HEK293T (cell line): ENCODE measurements at regions not wholly inside any gene's neighbourhood (a gene's known extent, or its start where the extent isn't known, plus 50 kb on each side); places are given as distances from the start of the nearest gene placed in this dataset.
"Not testable (repeated sequence)": the region's sequence is repeated elsewhere in the genome, so short reads cannot be mapped to it uniquely, and the experiment has no call there.

ENCODE experiments used
- CTCF ChIA-PET: fragments of 350-600 bp; formaldehyde crosslinking; extraction: SDS; loops from one replicate; lab custom pipeline; 2021; ENCODE audit warnings: antibody characterized with exemption, inconsistent platforms; lab: Yijun Ruan, JAX
- POLR2A ChIA-PET: fragments of 350-600 bp; formaldehyde crosslinking; extraction: SDS; loops from one replicate; lab custom pipeline; 2020; ENCODE audit warnings: antibody characterized with exemption, inconsistent platforms; lab: Yijun Ruan, JAX
- DNase-seq: peaks from one replicate; pipeline ENCODE4 v3.0.0; 2012; ENCODE audit warnings: mixed read lengths; ENCODE audit errors: extremely low spot score
- ARNT ChIP-seq: fragments of 450-650 bp; IDR thresholded peaks from 2 replicates; pipeline ENCODE4 v1.6.1; 2017; ENCODE audit warnings: mild to moderate bottlenecking
- BHLHE40 ChIP-seq: fragments of 450-650 bp; IDR thresholded peaks from 2 replicates; pipeline ENCODE4 v1.6.1; 2016; ENCODE audit warnings: mild to moderate bottlenecking, moderate library complexity, borderline replicate concordance
- CTBP1 ChIP-seq: fragments of 450-650 bp; IDR thresholded peaks from 2 replicates; pipeline ENCODE4 v1.6.1; 2016; ENCODE audit warnings: borderline replicate concordance
- ELF4 ChIP-seq: fragments of 450-650 bp; IDR thresholded peaks from 2 replicates; pipeline ENCODE4 v1.6.1; 2017; ENCODE audit warnings: antibody characterized with exemption
- FOXA1 ChIP-seq: fragments of 450-650 bp; IDR thresholded peaks from 2 replicates; pipeline ENCODE4 v1.6.1; 2016; ENCODE audit warnings: mild to moderate bottlenecking
- FOXK2 ChIP-seq: fragments of 450-650 bp; IDR thresholded peaks from 2 replicates; pipeline ENCODE4 v1.6.1; 2016; ENCODE audit warnings: mild to moderate bottlenecking
- FOXM1 ChIP-seq: fragments of 450-650 bp; IDR thresholded peaks from 2 replicates; pipeline ENCODE4 v1.6.1; 2017; ENCODE audit warnings: mild to moderate bottlenecking, borderline replicate concordance
- HDGF ChIP-seq: fragments of 450-650 bp; IDR thresholded peaks from 2 replicates; pipeline ENCODE4 v1.6.1; 2017; ENCODE audit warnings: antibody characterized with exemption, borderline replicate concordance
- L3MBTL2 ChIP-seq: fragments of 450-650 bp; conservative IDR thresholded peaks from 2 replicates; pipeline ENCODE4 v1.6.1; 2016; ENCODE audit warnings: mild to moderate bottlenecking
- LEF1 ChIP-seq: fragments of 450-650 bp; IDR thresholded peaks from 2 replicates; pipeline ENCODE4 v1.6.1; 2017; ENCODE audit warnings: mild to moderate bottlenecking, borderline replicate concordance
- NFRKB ChIP-seq: fragments of 450-650 bp; IDR thresholded peaks from 2 replicates; pipeline ENCODE4 v1.6.1; 2016; ENCODE audit warnings: mild to moderate bottlenecking, moderate library complexity
- SP1 ChIP-seq: fragments of 450-650 bp; IDR thresholded peaks from 2 replicates; pipeline ENCODE4 v1.6.1; 2017
- SUZ12 ChIP-seq: fragments of 450-650 bp; IDR thresholded peaks from 2 replicates; pipeline ENCODE4 v1.6.1; 2016; ENCODE audit warnings: mild to moderate bottlenecking
- TARDBP ChIP-seq: fragments of 450-650 bp; IDR thresholded peaks from 2 replicates; pipeline ENCODE4 v1.6.1; 2016
- ZNF384 ChIP-seq: fragments of 450-650 bp; IDR thresholded peaks from 2 replicates; pipeline ENCODE4 v1.6.1; 2016
- TF ChIP-seq, protein P1 (sequence below): fragments of 450-650 bp; IDR thresholded peaks from 2 replicates; pipeline ENCODE4 v1.6.1; 2016

DNA sequence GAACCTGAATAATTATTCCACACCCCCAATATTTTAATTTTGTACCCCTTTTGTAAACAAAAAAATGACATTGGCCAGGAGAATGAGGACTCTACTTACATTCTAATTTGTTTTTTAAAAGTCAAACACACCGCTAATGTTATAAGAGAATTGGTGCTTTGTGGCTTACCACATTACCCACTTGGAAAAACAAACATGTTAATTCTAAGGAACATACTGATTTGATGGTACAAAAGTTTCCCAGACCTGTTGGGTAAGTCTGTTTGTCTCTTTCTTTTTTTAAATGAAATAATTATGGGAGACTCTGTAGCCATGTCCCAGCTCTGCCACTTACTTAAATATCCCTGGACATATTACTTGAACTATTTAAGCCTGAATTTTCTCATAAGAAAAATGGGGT, 352.5 kb upstream of the C2CD4B start:
- TF ChIP-seq LEF1 = no peak
- no peak for TF ChIP-seq L3MBTL2
- TF ChIP-seq ELF4 = no peak
- TF ChIP-seq SP1 = no peak
- no peak for TF ChIP-seq BHLHE40
- no peak for TF ChIP-seq CTBP1
- TF ChIP-seq SUZ12 = no peak
- no peak for TF ChIP-seq FOXM1
- no peak for TF ChIP-seq TARDBP
- no peak for TF ChIP-seq NFRKB
- TF ChIP-seq ZNF384 = no peak
- TF ChIP-seq, protein P1, sequence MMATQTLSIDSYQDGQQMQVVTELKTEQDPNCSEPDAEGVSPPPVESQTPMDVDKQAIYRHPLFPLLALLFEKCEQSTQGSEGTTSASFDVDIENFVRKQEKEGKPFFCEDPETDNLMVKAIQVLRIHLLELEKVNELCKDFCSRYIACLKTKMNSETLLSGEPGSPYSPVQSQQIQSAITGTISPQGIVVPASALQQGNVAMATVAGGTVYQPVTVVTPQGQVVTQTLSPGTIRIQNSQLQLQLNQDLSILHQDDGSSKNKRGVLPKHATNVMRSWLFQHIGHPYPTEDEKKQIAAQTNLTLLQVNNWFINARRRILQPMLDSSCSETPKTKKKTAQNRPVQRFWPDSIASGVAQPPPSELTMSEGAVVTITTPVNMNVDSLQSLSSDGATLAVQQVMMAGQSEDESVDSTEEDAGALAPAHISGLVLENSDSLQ = no peak
- TF ChIP-seq HDGF = no peak
- TF ChIP-seq ARNT = no peak
- ChIA-PET POLR2A (no interaction called here), CTCF (no interaction called here)
- no peak for DNase-seq

DNA sequence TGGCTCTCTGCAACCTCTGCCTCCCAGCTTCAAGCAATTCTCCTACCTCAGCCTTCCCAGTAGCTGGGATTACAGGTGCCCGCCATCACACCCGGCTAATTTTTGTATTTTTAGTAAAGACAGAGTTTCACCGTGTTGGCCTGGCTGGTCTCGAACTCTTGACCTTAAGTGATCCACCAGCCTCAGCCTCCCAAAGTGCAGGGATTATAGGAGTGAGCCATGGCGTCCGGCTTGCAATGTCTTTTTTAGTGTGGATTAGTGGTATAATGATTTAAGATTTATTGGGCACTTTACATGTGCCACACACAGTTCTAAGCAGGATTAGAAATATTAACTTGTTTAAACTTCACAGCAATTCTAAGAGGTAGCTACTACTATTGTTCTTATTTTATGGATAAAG, 353.6 kb upstream of the C2CD4B start:
- DNase-seq, POLR2A ChIA-PET: not testable (repeated sequence)
- CTCF ChIA-PET = interaction anchor here (0.8 kb wide), 1 partner anchor 9 kb away, joined by 3 read pairs; no protein-coding TSS in a partner anchor

DNA sequence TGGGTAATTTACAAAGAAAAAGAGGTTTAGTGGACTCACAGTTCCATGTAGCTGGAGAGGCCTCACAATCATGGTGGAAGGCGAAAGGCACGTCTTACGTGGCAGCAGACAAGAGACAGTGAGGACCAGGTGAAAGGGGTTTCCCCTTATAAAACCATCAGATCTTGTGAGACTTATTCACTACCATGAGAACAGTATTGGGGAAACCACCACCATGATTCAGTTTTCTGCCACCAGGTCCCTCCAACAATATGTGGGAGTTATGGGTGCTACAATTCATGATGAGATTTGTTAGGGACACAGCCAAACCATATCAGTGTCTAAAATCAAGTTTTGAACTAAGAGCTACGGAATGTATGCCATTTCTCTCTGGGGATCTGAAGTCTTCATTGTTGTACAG, 354.8 kb upstream of the C2CD4B start:
- ChIA-PET CTCF (interaction anchor here (0.6 kb wide), 1 partner anchor 30 kb away, joined by 3 read pairs; no protein-coding TSS in a partner anchor), POLR2A (no interaction called here)
- no peak for DNase-seq
- TF ChIP-seq SP1 (no peak), L3MBTL2 (no peak), FOXK2 (no peak), ZNF384 (no peak), LEF1 (no peak), CTBP1 (no peak), FOXA1 (no peak), BHLHE40 (no peak), NFRKB (no peak), FOXM1 (no peak), ARNT (no peak)

DNA sequence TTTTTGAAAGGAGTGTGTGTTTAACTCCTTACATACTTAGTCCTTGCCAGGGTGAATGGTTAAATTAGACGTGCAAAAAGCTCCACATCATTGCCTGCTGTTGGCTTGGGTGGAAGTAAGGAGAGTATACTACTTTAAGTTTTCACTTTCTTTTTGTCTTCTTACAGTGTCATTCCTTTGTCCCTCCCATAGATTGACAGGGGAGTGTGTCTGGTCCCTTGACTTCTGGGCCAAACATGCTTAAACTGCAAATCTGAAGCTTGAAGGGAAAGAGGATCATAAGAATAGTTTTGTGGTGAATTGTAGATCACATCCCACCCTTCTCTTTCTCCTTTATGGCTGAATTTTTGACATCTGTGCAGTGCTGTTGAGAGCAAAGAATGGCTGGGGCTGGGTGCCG, 355.8 kb upstream of the C2CD4B start:
- no peak for TF ChIP-seq CTBP1
- no peak for TF ChIP-seq LEF1
- TF ChIP-seq, protein P1 = no peak
- no peak for TF ChIP-seq L3MBTL2
- no peak for TF ChIP-seq FOXK2
- TF ChIP-seq ZNF384 = no peak
- no peak for TF ChIP-seq ELF4
- no peak for TF ChIP-seq FOXA1
- no peak for TF ChIP-seq FOXM1
- no peak for TF ChIP-seq TARDBP
- no peak for TF ChIP-seq SP1
- no peak for TF ChIP-seq BHLHE40
- no peak for TF ChIP-seq HDGF
- no peak for TF ChIP-seq ARNT
- TF ChIP-seq SUZ12 = no peak
- TF ChIP-seq NFRKB = no peak

DNA sequence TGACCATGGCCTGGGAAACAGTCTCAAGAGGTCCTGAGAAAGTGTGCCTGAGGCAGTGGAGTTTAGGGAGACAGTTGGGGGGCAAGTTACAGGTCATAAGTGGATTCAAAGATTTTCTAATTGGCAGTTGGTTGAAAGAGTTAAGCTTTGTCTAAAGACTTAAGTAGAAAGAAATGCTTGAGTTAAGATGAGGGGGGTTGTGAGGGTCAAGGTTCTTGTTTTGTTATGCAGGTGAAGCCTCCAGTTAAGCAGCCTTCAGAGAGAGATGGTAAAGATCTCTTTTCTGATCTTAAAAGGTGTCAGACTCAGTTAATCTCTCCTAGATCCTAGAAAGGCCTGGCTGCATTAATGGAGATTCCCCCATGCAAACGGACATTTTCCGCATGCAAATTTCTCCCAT, 356.3 kb upstream of the C2CD4B start:
- POLR2A ChIA-PET = no interaction called here
- CTCF ChIA-PET = no interaction called here

More for the DNA sequence above, 355.8 kb upstream of the C2CD4B start:
- ChIA-PET POLR2A (no interaction called here), CTCF (no interaction called here)
- DNase-seq = no peak

DNA sequence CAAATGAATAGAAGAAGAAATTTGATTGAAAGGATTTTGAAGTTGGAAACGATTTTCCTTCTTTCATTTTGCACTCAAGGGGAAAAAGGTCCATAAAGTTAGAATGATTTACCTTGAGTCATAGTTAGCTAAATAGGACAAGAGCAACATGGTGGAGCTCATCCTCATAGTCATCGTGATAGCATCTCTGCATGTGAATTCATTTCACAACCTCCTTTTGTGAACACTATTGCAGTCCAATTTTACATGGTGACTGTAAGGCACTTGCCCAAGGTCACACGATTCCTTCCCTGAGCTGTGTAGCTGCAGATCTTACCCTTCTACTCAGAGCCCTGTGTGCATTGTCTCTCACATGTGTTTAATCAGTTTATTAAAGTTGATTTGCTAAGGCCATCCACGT, 359.8 kb upstream of the C2CD4B start:
- TF ChIP-seq NFRKB (no peak), ELF4 (no peak), FOXK2 (no peak), BHLHE40 (no peak), ARNT (no peak), FOXM1 (no peak), TARDBP (no peak), FOXA1 (no peak), LEF1 (no peak), HDGF (no peak), CTBP1 (no peak), L3MBTL2 (no peak), ZNF384 (no peak)

More for the DNA sequence above, 356.3 kb upstream of the C2CD4B start:
- no peak for DNase-seq
- no peak for TF ChIP-seq CTBP1
- TF ChIP-seq SUZ12 = no peak
- no peak for TF ChIP-seq FOXM1
- TF ChIP-seq TARDBP = no peak
- TF ChIP-seq SP1 = no peak
- no peak for TF ChIP-seq ELF4
- no peak for TF ChIP-seq HDGF
- no peak for TF ChIP-seq NFRKB
- TF ChIP-seq BHLHE40 = no peak
- no peak for TF ChIP-seq FOXK2
- TF ChIP-seq ZNF384 = no peak
- TF ChIP-seq FOXA1 = no peak
- TF ChIP-seq L3MBTL2 = no peak

DNA sequence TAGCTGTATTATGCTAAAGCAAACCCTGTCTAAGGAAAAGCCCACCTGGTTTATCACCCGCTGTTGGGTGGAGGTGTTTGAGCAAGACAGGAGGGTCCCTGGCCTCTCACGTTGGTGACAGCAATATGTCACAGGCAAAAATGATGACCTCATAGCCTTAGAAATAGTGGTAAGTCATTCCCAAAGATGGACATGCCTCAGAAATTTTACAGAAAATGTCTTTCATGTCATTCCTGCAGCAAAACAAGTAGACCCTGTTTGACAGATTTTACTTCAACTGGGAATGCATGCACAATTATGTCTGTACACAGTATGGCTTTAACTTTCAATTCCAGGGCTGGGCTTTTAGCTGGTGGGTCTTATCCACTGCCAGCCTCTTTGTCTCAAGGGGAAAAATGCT, 362.3 kb upstream of the C2CD4B start:
- TF ChIP-seq FOXM1 = no peak
- DNase-seq = no peak
- ChIA-PET POLR2A (no interaction called here), CTCF (no interaction called here)

More for the DNA sequence above, 359.8 kb upstream of the C2CD4B start:
- POLR2A ChIA-PET = no interaction called here
- CTCF ChIA-PET = no interaction called here
- DNase-seq = no peak
